Spleen (tissue), 11 donors: ENCODE measurements at regions not wholly inside any gene's neighbourhood (a gene's known extent, or its start where the extent isn't known, plus 50 kb on each side); places are given as distances from the start of the nearest gene placed in this dataset.
"Not testable (repeated sequence)": the region's sequence is repeated elsewhere in the genome, so short reads cannot be mapped to it uniquely, and the experiment has no call there.

Experiments
- DNase-seq: peaks from one replicate; pipeline ENCODE4 v3.0.0-alpha.2; 2020
- H3K27ac ChIP-seq, 8 donors: fragments of 200-600 bp; sonication (generic) in 7 of 8; 1 replicate in 4 of 8; 2 replicates in 4 of 8; pipeline versions ENCODE4 v1.5.0 to v1.8.0; 2016 to 2021; ENCODE audit warnings: inconsistent platforms in 4 of 8, mild to moderate bottlenecking in 4 of 8, moderate library complexity in 1 of 8
- H3K27me3 ChIP-seq, 7 donors: fragments of 200-600 bp; sonication (generic) in 6 of 7; replicated peaks in 1 of 7; 1 replicate in 4 of 7; 2 replicates in 3 of 7; pipeline versions ENCODE4 v1.5.0 to v1.8.0; 2016 to 2021; ENCODE audit warnings: inconsistent platforms in 3 of 7, mild to moderate bottlenecking in 1 of 7
- H3K36me3 ChIP-seq, 6 donors: fragments of 200-600 bp; sonication (generic) in 5 of 6; 1 replicate in 4 of 6; 2 replicates in 2 of 6; pipeline versions ENCODE4 v1.5.0 to v1.8.0; 2016 to 2021; ENCODE audit warnings: inconsistent platforms in 2 of 6
- H3K4me1 ChIP-seq, 6 donors: fragments of 200-600 bp; sonication (generic) in 5 of 6; 1 replicate in 3 of 6; 2 replicates in 3 of 6; pipeline versions ENCODE4 v1.5.0 to v1.8.0; 2016 to 2021; ENCODE audit warnings: inconsistent platforms in 3 of 6
- H3K4me3 ChIP-seq, 8 donors: fragments of 200-600 bp; sonication (generic) in 7 of 8; 1 replicate in 4 of 8; 2 replicates in 4 of 8; pipeline versions ENCODE4 v1.5.0 to v1.8.0; 2016 to 2021; ENCODE audit warnings: inconsistent platforms in 4 of 8, mild to moderate bottlenecking in 4 of 8, moderate library complexity in 2 of 8
- H3K9me3 ChIP-seq, 8 donors: fragments of 200-600 bp; sonication (generic) in 7 of 8; 1 replicate in 4 of 8; 2 replicates in 4 of 8; pipeline versions ENCODE4 v1.5.0 to v1.8.0; 2016 to 2021; ENCODE audit warnings: inconsistent platforms in 4 of 8
- CTCF ChIP-seq, 11 experiments: fragments of 200-600 bp in 7 of 11; fragments of 450-650 bp in 4 of 11; sonication (generic) in 4 of 11; IDR thresholded peaks in 8 of 11; conservative IDR thresholded peaks in 3 of 11; 1 replicate in 7 of 11; 2 replicates in 4 of 11; pipeline versions ENCODE4 v1.4.0 to v1.8.0; 2016 to 2021; ENCODE audit warnings: antibody characterized with exemption in 11 of 11, inconsistent platforms in 4 of 11, mild to moderate bottlenecking in 1 of 11
- POLR2A ChIP-seq, 3 donors: fragments of 450-650 bp; IDR thresholded peaks; one replicate each; pipeline ENCODE4 v1.5.1; 2017; ENCODE audit warnings: antibody characterized with exemption in 3 of 3, mild to moderate bottlenecking in 1 of 3
- POLR2AphosphoS5 ChIP-seq, 3 donors: sonication (generic); formaldehyde crosslinking; IDR thresholded peaks; one replicate each; pipeline ENCODE4 v1.5.1; 2017; ENCODE audit warnings: antibody characterized with exemption in 3 of 3
- WGBS, 5 donors: extraction: QIAGEN DNeasy Blood & Tissue Kit in 3 of 5; methylation state at CpG; one replicate each; pipeline versions ENCODE4 v1.1.5 to v1.1.7; 2013 to 2018; 5-methylcytosine and 5-hydroxymethylcytosine counted together
- intact Hi-C: fragments of 100-400 bp; cut with DNase I; formaldehyde crosslinking; loops from one replicate; pipeline ENCODE4 v1.15.0; 2023; ENCODE audit warnings: low total_unique reads
- donor health status: healthy with polysubstance abuse.
- donor health status: DM: no; HTN: no; CAD: no; lungs with moderate emphysema.
- donor health status: DM: no; HTN: no; CAD: no.
- donor health status: Bipolar disorder and iron deficiency.
- donor health status: healthy.
- donor health status: DM: no; HTN: no; CAD: no.
- donor health status: DM: yes; HTN: yes; CAD: no.

GRCh38 chr5:169385636-169386035 lies 84.7 kb upstream of the SLIT3 start:
- peaks cover 0 to 7% (median 0%) of the 10 kb centered on the region in 7 donors for H3K27me3 ChIP-seq
- intact Hi-C loops = no loop called here

DNA sequence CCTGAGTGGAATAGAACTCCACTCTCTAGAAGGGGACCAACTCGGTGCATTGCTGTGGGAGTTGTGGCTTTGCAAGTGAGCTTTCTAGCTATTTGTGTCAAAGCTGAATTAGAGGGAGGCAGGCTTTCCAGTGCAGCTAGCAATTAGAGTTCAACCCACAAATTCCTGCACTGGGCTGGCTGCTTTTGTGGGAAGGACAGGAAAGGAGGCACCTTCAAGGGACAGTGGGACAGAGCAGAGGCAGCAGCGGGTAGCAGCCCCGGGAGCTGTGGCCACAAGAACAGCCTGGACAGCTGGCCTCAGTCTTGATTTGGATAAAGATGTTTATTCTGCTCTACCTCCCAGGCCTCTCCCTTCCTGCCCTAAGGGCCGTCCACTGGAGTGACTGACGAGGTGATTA lies 83.7 kb upstream of the SLIT3 start:
- TF ChIP-seq POLR2AphosphoS5 (IDR thresholded peaks at IDR 0.05) (no peak), POLR2A (IDR thresholded peaks at IDR 0.05) (no peak), CTCF (IDR thresholded peaks at IDR 0.05 in 8 of 11, conservative IDR thresholded peaks at IDR 0.05 in 3 of 11) (no peak)
- 36 to 60% (median 47%) methylated on average over 5 of the region's 5 CpGs for WGBS, 5 donors
- Histone ChIP-seq H3K4me1 (no peaks in the 10 kb centered on the region), H3K4me3 (no peak overlapping the region), H3K9me3 (peaks cover 0 to 10% (median 0%) of the 10 kb centered on the region in 8 donors), H3K36me3 (no peaks in the 10 kb centered on the region), H3K27ac (no peak overlapping the region), H3K27me3 (peaks cover 0 to 3% (median 0%) of the 10 kb centered on the region in 7 donors)
- DNase-seq = no peak
- intact Hi-C loops = no loop called here

More at GRCh38 chr5:169385636-169386035, 84.7 kb upstream of the SLIT3 start:
- Histone ChIP-seq H3K27ac (no peak overlapping the region), H3K4me1 (no peaks in the 10 kb centered on the region), H3K36me3 (no peaks in the 10 kb centered on the region), H3K4me3 (no peak overlapping the region), H3K9me3 (peaks cover 0 to 6% (median 0%) of the 10 kb centered on the region in 8 donors)
- DNase-seq = no peak
- no peak for TF ChIP-seq CTCF (IDR thresholded peaks at IDR 0.05 in 8 of 11, conservative IDR thresholded peaks at IDR 0.05 in 3 of 11)
- TF ChIP-seq POLR2AphosphoS5 (IDR thresholded peaks at IDR 0.05) = no peak
- TF ChIP-seq POLR2A (IDR thresholded peaks at IDR 0.05) = no peak

- Histone ChIP-seq H3K27me3 (peaks cover 0 to 9% (median 0%) of the 10 kb centered on the region in 7 donors), H3K9me3 (peaks cover 0 to 20% (median 2%) of the 10 kb centered on the region in 8 donors), H3K36me3 (no peaks in the 10 kb centered on the region), H3K4me1 (no peaks in the 10 kb centered on the region), H3K27ac (no peak overlapping the region), H3K4me3 (no peak overlapping the region)
- no peak for DNase-seq
- intact Hi-C loops = no loop called here
- WGBS, 5 donors = 38 to 50% (median 40%) methylated on average over 2 of the region's 2 CpGs
- TF ChIP-seq CTCF (IDR thresholded peaks at IDR 0.05 in 8 of 11, conservative IDR thresholded peaks at IDR 0.05 in 3 of 11) (no peak), POLR2A (IDR thresholded peaks at IDR 0.05) (no peak), POLR2AphosphoS5 (IDR thresholded peaks at IDR 0.05) (no peak)
Observed at GRCh38 chr5:169374761-169375160, 73.8 kb upstream of the SLIT3 start.

GRCh38 chr5:169374111-169374510 lies 73.2 kb upstream of the SLIT3 start:
- 79 to 91% (median 89%) methylated on average over 9 to 10 of the region's 10 CpGs for WGBS, 5 donors
- DNase-seq = no peak
- H3K36me3 ChIP-seq = no peaks in the 10 kb centered on the region
- H3K4me3 ChIP-seq = no peak overlapping the region
- H3K4me1 ChIP-seq = no peaks in the 10 kb centered on the region
- peaks cover 0 to 15% (median 2%) of the 10 kb centered on the region in 8 donors for H3K9me3 ChIP-seq
- no peak for TF ChIP-seq POLR2A (IDR thresholded peaks at IDR 0.05)
- no peak for TF ChIP-seq POLR2AphosphoS5 (IDR thresholded peaks at IDR 0.05)
- no peak for TF ChIP-seq CTCF (IDR thresholded peaks at IDR 0.05 in 8 of 11, conservative IDR thresholded peaks at IDR 0.05 in 3 of 11)
- peaks cover 0 to 9% (median 0%) of the 10 kb centered on the region in 7 donors for H3K27me3 ChIP-seq
- no peak overlapping the region for H3K27ac ChIP-seq
- intact Hi-C loops = no loop called here

DNA sequence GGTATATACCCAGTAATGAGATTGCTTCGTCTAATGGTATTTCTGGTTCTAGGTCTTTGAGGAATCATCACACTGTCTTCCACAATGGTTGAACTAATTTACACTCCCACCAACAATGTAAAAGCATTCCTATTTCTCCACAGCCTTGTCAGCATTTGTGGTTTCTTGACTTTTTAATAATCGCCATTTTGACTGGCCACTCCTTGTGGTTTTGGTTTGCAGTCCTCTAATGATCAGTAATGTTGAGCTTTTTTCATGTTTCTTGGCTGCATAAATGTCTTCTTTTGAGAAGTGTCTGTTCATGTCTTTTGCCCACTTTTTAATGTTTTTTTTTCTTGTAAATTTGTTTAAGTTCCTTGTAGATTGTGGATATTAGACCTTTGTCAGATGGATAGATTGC lies 70.9 kb upstream of the SLIT3 start:
- H3K4me3 ChIP-seq, H3K36me3 ChIP-seq, intact Hi-C loops, H3K27ac ChIP-seq, H3K27me3 ChIP-seq, H3K4me1 ChIP-seq, DNase-seq: not testable (repeated sequence)
- peaks cover 0 to 15% (median 2%) of the 10 kb centered on the region in 8 donors for H3K9me3 ChIP-seq
- WGBS, 5 donors = 85 to 89% (median 86%) methylated on average over 2 of the region's 2 CpGs
